ENCODE measurements at regions not wholly inside any gene's neighbourhood (a gene's known extent, or its start where the extent isn't known, plus 50 kb on each side); places are given as distances from the start of the nearest gene placed in this dataset.

GRCh38 chr13:69291292-69291906 is 816.2 kb upstream of the ATXN8OS start:
- TF ChIP-seq CTCF (IDR thresholded peaks at IDR 0.05) = no peak
- no peaks in the 10 kb centered on the region for H3K36me3 Mint-ChIP-seq (ENCODE audit: low read depth)
- no peaks in the 10 kb centered on the region for H3K27me3 Mint-ChIP-seq (ENCODE audit: low read depth)
- no peaks in the 10 kb centered on the region for H3K4me1 Mint-ChIP-seq (ENCODE audit: low read depth)
- H3K27ac Mint-ChIP-seq (ENCODE audit: unreplicated experiment) = no peak overlapping the region
- H3K9me3 Mint-ChIP-seq (ENCODE audit: low read depth) = no peaks in the 10 kb centered on the region
- H3K4me3 Mint-ChIP-seq (ENCODE audit: unreplicated experiment) = no peak overlapping the region
- DNase-seq (ENCODE audit: low spot score) = no peak

GRCh38 chr13:69288026-69288425 is 819.6 kb upstream of the ATXN8OS start:
- no peak for TF ChIP-seq CTCF (IDR thresholded peaks at IDR 0.05)
- Mint-ChIP-seq H3K27ac (ENCODE audit: unreplicated experiment) (no peak overlapping the region), H3K27me3 (ENCODE audit: low read depth) (no peaks in the 10 kb centered on the region), H3K4me1 (ENCODE audit: low read depth) (no peaks in the 10 kb centered on the region), H3K9me3 (ENCODE audit: low read depth) (peaks cover 3% of the 10 kb centered on the region), H3K4me3 (ENCODE audit: unreplicated experiment) (no peak overlapping the region), H3K36me3 (ENCODE audit: low read depth) (no peaks in the 10 kb centered on the region)
- DNase-seq (ENCODE audit: low spot score) = no peak

- Mint-ChIP-seq H3K27ac (ENCODE audit: unreplicated experiment) (no peak overlapping the region), H3K4me3 (ENCODE audit: unreplicated experiment) (no peak overlapping the region), H3K9me3 (ENCODE audit: low read depth) (peaks cover 3% of the 10 kb centered on the region), H3K27me3 (ENCODE audit: low read depth) (no peaks in the 10 kb centered on the region), H3K36me3 (ENCODE audit: low read depth) (no peaks in the 10 kb centered on the region), H3K4me1 (ENCODE audit: low read depth) (no peaks in the 10 kb centered on the region)
- no peak for TF ChIP-seq CTCF (IDR thresholded peaks at IDR 0.05)
- DNase-seq (ENCODE audit: low spot score) = no peak
These were observed 820.5 kb upstream of the ATXN8OS start for GRCh38 chr13:69287050-69287698.

GRCh38 chr13:69283837-69284236 is 823.8 kb upstream of the ATXN8OS start:
- Mint-ChIP-seq H3K9me3 (ENCODE audit: low read depth) (peaks cover 3% of the 10 kb centered on the region), H3K4me1 (ENCODE audit: low read depth) (no peaks in the 10 kb centered on the region), H3K27ac (ENCODE audit: unreplicated experiment) (no peak overlapping the region), H3K36me3 (ENCODE audit: low read depth) (no peaks in the 10 kb centered on the region), H3K4me3 (ENCODE audit: unreplicated experiment) (no peak overlapping the region), H3K27me3 (ENCODE audit: low read depth) (no peaks in the 10 kb centered on the region)
- no peak for DNase-seq (ENCODE audit: low spot score)
- TF ChIP-seq CTCF (IDR thresholded peaks at IDR 0.05) = no peak

- Mint-ChIP-seq H3K27me3 (ENCODE audit: low read depth) (no peaks in the 10 kb centered on the region), H3K36me3 (ENCODE audit: low read depth) (no peaks in the 10 kb centered on the region), H3K27ac (ENCODE audit: unreplicated experiment) (no peak overlapping the region), H3K4me3 (ENCODE audit: unreplicated experiment) (no peak overlapping the region), H3K9me3 (ENCODE audit: low read depth) (peaks cover 3% of the 10 kb centered on the region), H3K4me1 (ENCODE audit: low read depth) (no peaks in the 10 kb centered on the region)
- TF ChIP-seq CTCF (IDR thresholded peaks at IDR 0.05) = no peak
- no peak for DNase-seq (ENCODE audit: low spot score)
These were observed 824.3 kb upstream of the ATXN8OS start for GRCh38 chr13:69283301-69283700.
